HL-60/S4 treated with retinoic acid at 250 ng/mL for 4 days and 3 days (cell line): ENCODE measurements at regions not wholly inside any gene's neighbourhood (a gene's known extent, or its start where the extent isn't known, plus 50 kb on each side); places are given as distances from the start of the nearest gene placed in this dataset.
"Not testable (repeated sequence)": the region's sequence is repeated elsewhere in the genome, so short reads cannot be mapped to it uniquely, and the experiment has no call there.

ENCODE experiments used
- in situ Hi-C: fragments of 300-500 bp; cut with MboI; formaldehyde crosslinking; loops from 2 replicates; pipeline ENCODE4 v1.7.0; 2022; ENCODE audit warnings: low sequenced_read_pairs

DNA sequence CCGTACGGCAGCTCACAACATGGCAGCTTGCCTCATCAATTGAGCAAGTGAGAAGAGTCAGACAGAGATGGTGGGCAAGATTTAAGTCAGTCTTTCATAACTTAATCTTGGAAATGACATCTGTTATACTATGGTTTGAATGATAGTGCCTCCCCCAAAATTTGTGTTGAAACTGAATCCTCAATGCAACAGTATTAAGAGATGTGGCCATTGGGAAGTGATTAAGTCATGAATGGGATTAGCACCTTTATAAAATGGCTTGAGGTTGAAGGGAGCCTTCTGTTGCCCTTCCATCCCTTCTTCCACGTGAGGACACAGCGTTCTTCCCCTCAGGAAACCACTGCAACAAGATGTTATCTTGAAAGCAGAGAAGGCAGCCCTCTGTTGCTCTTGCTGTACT is 124.2 kb downstream of the C12orf75 start:
- in situ Hi-C loops = no loop called here

DNA sequence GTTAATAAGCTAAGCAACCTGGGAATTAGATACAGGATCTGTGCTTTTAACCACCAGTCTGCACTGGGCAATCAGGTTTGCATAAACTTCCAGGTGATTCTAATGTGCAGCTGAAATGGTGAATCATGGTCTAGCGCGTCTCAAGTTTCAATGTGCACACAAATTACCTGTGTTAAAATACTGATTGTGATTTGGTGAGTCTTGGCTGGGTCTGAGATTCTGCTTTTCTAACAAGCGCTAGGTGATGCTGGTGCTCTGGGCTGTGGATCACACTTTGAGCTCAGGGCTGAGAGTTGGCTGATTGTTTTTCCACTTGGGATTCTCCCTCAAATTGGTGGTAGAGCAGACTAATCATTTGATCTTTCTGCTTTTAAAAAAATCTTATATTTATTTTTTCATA is 124.8 kb downstream of the C12orf75 start:
- in situ Hi-C loops = no loop called here

DNA sequence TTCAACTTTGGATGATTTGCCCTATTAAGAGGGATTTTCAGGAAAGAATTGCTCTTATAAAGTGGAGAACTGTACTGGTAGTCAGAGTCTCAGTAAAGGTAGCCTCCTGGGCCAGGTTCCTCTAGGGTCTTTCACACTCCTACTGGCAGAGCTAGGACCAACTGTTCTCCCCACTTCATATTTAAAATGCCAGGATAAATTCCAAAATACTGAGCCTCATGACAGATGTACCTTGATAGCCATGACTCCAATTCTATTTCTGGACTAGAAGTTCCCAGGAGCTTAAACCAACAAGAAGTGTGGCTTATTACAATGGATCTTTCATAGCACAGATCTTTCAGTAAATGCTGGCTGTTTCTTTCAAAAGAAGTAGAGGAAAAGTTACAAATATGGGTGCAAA is 126.5 kb downstream of the C12orf75 start:
- in situ Hi-C loops = no loop called here

DNA sequence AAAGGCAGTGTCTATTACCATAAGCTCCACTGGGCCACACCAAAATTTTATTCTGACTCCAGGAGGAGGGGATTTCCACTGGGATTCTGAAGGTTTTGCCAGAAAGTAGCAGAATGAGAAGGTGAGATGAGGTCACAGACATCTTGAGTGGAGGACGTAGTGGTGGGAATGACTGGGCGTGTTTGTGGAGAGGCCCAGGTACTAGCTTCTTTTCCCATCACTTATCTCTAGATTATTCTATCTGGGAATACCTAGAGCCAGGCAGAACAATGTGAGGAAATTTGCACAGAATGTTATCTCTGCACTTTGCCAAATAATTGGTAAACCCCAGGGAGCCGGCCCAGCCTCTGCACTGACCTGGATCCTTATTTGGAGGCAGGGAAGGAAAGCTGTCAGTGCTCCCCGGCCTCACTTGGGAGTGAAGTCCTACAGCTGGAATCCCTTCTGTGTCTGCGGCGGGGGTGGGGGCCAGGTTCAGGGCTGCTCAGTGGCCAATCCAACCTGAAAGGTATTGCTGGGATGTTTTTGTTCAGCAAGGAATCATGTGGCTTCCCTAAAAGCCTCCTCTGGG is 129.4 kb downstream of the C12orf75 start:
- in situ Hi-C loops = no loop called here

DNA sequence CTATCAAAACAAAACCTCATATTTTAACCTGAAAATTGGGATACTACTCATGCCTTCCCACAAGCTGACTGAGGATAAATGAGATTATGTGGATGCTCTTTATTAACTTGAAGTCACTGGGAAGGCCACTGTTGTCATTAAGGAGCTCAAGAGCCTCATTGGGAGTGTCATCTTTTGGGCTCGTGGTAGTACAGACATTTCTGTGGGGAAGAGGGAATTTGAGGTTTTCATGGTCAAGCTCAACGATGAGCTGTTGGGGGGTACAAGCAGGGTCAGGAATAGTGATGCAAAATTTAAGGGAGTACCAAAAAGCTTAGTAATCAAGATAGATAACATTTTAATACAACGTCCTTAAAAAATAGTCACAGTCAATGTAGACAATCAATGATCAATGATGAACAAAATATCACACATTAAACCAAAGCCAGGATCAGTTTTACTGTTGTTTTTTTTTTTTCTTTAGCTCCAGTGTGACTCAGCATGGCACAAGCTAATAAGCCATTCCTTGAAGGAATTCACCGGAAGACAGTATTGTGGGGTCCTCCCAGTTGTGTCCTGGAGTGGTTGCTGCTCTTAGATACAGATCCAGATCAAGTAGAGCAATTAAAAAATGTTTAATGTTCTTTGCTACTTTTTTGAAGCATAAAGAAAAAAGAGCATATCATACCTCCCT is 130.9 kb downstream of the C12orf75 start:
- in situ Hi-C loops = no loop called here

- in situ Hi-C loops = no loop called here
Measured at GRCh38 chr12:105461944-105462762, 131.7 kb downstream of the C12orf75 start.

- in situ Hi-C loops = no loop called here
Measured at GRCh38 chr12:105462831-105463230, 132.3 kb downstream of the C12orf75 start.

- in situ Hi-C loops = no loop called here
Measured at GRCh38 chr12:105464406-105464805, 133.9 kb downstream of the C12orf75 start.

GRCh38 chr12:105466231-105466900 is 135.9 kb downstream of the C12orf75 start:
- in situ Hi-C loops = no loop called here

DNA sequence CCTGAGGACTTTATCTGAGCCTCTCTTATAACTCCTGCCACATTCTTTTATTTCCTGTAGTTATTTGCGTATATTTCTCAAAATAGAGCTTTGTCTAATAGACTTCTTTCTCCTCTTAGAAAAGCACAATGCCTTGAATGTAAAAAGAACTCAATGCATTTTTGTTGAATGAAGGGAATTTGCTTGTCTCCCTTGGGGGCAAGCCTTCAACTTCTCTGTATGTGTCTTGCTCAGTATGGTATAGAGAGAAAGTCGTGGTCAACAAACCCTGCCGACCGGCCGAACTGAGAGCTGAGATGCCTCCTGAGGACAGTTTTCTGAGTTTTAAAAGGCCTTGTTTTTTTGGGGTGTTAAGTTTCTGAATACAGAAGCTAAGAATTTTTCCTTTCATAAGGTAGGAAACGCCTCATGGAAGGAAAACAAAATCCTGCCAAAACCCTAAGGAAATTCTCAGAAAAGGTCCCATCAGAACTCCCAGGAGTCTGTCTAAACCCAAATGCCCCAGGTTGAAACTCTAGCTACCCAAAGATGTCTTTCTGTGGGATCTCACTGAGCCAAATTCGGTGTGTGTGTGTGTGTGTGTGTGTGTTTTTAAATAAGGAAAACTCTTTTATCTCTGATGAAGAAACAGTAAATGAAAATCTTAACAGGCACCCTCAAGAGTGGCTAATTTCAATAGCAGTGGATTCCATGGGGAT is 136.6 kb downstream of the C12orf75 start:
- in situ Hi-C loops = no loop called here

DNA sequence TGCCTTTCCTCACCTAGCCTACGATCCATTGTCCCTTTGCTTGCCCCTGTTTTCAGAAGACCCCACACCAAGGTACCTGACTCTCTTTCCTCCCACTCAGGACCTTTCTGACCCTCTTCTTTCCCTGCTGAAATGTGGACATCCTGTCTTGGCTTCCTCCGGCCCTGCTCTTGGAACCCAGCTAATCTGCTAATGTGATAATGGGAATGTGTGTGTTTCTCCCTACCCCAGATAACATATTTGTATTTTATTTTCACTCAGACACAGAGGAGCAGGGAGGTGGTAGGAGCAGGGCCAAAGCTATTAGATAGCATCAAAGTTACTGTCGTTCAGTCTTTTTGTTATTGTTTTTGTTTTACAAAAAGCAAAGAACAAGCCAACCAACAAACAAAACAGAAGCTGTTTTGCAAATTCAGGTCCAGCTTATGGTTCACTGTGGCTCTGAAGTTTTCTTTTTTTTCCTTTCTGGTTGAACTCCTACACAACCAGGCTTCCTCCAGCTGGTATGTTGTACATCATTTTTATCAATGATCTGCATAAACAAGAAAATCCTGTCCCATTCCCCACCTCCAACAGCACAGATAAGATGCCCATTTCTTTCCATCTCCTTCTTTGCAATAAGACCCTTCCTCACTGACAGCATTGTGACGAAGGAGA is 137.3 kb downstream of the C12orf75 start:
- in situ Hi-C loops = no loop called here

- in situ Hi-C loops = no loop called here
Measured at GRCh38 chr12:105468464-105468863, 138.0 kb downstream of the C12orf75 start.

GRCh38 chr12:105469211-105469610 is 138.7 kb downstream of the C12orf75 start:
- in situ Hi-C loops = no loop called here

DNA sequence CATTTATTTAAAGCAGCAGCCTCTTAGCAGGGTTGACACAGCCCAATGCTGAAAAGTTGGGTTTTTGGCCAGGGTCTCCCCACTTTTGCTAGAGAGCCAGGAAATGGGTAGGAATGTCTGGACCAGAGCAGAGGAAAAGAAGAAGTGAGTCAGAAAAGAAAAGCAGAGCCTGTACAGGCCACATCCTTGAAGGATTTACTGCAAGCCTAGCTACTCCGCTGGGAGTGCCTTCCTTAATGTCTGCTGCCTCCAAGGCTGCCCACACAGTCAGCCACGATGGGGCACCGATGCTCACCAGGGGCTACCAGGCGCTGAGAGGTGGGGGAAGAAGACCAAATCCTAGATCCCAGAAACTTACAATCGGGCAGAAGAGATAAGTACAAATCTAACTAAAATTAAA is 139.2 kb downstream of the C12orf75 start:
- in situ Hi-C loops = no loop called here

- in situ Hi-C loops = no loop called here
Measured at GRCh38 chr12:105470102-105470501, 139.6 kb downstream of the C12orf75 start.

DNA sequence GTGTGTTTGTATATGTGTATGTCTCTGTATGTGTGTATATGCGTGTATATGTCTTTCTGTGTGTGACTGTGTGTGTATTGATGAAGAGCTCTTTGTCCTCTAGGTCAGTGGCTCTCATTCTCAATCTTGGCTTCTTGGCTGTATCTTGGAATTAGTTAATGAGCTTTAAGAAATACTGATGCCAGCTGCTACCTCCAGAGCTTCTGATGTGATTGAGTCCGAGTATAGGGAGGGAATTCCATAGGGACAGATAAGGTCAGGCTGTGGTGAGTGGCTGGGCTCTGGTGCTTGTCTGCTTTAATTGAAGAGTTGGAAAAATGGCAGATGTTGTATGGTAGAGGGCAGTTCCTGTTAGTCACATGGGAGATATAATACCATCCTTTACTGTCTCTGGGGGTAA is 140.1 kb downstream of the C12orf75 start:
- in situ Hi-C loops = no loop called here

DNA sequence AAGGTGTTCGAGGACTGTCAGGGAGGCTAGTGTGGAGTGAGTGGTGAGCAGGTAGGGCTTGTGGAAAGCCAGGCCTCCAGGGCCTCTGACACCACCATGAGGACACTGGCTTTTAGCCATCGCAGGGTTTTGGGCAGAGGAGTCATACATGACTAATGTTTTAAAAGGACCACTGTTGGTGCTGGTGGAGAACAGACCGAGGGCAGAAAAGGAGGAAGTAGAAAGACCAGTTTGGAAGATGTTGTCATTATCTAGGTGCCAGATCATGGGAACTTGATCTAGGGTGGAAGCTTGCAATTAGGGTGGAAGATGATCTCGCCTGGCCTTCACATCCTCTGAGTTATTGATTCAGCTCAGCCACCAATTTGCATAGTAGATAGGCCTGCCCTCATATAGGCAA is 144.2 kb downstream of the C12orf75 start:
- in situ Hi-C loops = no loop called here

DNA sequence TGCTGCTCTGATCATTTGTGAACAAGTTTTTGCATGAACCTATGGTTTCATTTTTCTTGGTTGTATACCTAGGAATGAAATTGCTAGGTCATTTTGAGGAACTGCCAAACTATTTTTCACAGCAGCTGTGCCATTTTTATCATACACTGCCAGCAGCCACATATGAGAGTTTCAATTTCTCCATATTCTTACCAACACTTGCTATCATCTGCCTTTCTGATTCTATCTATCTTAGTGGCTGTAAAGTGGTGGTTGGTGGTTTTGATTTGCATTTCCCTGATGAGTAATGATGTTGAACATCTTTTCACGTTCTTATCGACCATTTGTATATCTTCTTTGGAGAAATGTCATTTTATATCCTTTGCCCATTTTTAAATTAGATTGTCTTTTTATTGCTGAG is 146.1 kb downstream of the C12orf75 start:
- in situ Hi-C loops = no loop called here

DNA sequence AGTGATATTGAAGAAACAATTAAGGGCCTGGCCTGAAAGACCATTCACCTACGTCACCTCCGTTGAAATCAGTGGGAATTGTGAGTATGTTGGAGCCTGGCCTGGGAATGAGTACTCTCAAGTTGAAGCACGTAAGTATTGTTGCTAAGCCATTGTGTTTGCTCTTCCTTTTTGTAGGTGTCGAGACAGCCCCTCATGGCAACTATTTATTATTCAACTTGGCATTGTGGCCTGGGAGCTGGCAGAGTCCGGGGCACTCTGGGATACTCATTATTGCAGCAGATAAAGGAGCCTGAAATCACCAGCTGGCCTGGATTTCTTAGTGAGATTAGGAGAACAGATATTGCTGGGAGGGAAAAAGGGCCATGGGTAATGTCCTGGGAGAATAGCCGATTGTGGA is 147.4 kb downstream of the C12orf75 start:
- in situ Hi-C loops = no loop called here

DNA sequence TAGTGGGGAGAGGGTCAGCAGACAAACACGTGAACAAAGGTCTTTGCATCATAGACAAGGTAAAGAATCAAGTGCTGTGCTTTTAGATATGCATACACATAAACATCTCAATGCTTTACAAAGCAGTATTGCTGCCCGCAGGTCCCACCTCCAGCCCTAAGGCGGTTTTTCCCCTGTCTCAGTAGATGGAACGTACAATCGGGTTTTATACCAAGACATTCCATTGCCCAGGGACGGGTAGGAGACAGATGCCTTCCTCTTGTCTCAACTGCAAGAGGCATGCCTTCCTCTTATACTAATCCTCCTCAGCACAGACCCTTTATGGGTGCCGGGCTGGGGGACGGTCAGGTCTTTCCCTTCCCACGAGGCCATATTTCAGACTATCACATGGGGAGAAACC is 148.3 kb downstream of the C12orf75 start:
- in situ Hi-C loops = not testable (repeated sequence)
